ENCODE measurements at regions not wholly inside any gene's neighbourhood (a gene's known extent, or its start where the extent isn't known, plus 50 kb on each side); places are given as distances from the start of the nearest gene placed in this dataset.

DNA sequence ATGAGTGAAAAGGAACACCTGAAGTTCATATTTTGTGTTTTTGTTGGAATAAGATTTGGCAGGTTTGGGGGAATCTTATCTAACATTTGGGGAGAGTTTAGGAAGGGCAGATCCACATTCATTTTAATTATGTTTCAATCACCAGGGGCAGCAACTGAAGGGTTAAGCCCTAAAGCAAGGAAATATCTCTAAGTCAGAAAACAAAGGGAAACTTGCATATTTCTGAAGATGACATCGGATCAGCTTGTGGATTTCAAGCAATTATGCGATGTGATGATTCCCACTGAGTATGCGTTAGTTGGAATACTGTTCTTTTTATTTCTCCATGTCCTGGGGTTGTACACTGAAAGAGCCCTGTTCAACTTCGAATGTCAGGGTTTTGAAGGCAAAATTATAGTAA is 59.8 kb upstream of the NFIB start:
- TF ChIP-seq, protein P1, sequence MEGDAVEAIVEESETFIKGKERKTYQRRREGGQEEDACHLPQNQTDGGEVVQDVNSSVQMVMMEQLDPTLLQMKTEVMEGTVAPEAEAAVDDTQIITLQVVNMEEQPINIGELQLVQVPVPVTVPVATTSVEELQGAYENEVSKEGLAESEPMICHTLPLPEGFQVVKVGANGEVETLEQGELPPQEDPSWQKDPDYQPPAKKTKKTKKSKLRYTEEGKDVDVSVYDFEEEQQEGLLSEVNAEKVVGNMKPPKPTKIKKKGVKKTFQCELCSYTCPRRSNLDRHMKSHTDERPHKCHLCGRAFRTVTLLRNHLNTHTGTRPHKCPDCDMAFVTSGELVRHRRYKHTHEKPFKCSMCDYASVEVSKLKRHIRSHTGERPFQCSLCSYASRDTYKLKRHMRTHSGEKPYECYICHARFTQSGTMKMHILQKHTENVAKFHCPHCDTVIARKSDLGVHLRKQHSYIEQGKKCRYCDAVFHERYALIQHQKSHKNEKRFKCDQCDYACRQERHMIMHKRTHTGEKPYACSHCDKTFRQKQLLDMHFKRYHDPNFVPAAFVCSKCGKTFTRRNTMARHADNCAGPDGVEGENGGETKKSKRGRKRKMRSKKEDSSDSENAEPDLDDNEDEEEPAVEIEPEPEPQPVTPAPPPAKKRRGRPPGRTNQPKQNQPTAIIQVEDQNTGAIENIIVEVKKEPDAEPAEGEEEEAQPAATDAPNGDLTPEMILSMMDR (IDR thresholded peaks at IDR 0.05): no peak
- TF ChIP-seq POLR2A (IDR thresholded peaks at IDR 0.05): no peak

All from Peyer's patch (tissue), 4 donors.